ENCODE measurements at regions not wholly inside any gene's neighbourhood (a gene's known extent, or its start where the extent isn't known, plus 50 kb on each side); places are given as distances from the start of the nearest gene placed in this dataset.

DNA sequence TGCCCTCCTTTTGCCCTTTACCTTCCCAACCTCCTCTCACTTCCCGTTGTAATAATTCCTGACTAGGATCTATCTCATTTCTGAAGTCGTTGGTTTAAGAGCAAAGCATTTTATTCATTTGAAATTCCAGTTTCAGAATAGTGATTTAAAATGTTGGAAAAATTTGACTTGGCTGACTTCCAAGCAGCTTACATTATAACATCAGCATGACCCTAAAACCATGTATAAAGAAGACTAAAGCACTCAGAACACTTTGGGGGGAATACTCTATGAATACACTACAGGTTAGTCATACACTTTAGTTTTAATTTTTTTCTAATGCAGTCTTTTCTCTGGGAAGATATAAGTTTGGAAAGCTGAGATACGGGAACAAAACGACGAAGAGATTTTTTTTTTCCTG is 161.1 kb downstream of the BTG1 start:
- H3K27me3 ChIP-seq: no peaks in the 10 kb centered on the region
- H3K36me3 ChIP-seq: no peaks in the 10 kb centered on the region
- intact Hi-C loops (cut with DNase I): loop anchor here in 4 of 10 donors (5.0 to 10.0 kb wide), 4 partner anchors 50 to 160 kb away; partner anchors contain the start of gene BTG1 (in 1 of the 4)
- DNase-seq (no peak), ATAC-seq (no peak)
- peaks cover 0 to 62% (median 32%) of the 10 kb centered on the region in 12 donors for H3K4me1 ChIP-seq
- peak overlapping the region in 2 of 12 donors; percentile 21 to 22 for H3K27ac ChIP-seq
- TF ChIP-seq POLR2A (IDR thresholded peaks at IDR 0.05): no peak
- TF ChIP-seq, protein P1, sequence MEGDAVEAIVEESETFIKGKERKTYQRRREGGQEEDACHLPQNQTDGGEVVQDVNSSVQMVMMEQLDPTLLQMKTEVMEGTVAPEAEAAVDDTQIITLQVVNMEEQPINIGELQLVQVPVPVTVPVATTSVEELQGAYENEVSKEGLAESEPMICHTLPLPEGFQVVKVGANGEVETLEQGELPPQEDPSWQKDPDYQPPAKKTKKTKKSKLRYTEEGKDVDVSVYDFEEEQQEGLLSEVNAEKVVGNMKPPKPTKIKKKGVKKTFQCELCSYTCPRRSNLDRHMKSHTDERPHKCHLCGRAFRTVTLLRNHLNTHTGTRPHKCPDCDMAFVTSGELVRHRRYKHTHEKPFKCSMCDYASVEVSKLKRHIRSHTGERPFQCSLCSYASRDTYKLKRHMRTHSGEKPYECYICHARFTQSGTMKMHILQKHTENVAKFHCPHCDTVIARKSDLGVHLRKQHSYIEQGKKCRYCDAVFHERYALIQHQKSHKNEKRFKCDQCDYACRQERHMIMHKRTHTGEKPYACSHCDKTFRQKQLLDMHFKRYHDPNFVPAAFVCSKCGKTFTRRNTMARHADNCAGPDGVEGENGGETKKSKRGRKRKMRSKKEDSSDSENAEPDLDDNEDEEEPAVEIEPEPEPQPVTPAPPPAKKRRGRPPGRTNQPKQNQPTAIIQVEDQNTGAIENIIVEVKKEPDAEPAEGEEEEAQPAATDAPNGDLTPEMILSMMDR (IDR thresholded peaks at IDR 0.05): no peak
- 60 to 66% (median 61%) methylated on average over 5 of the region's 5 CpGs for WGBS, 4 donors
- H3K4me3 ChIP-seq: no peak overlapping the region
- no peaks in the 10 kb centered on the region for H3K9me3 ChIP-seq

DNA sequence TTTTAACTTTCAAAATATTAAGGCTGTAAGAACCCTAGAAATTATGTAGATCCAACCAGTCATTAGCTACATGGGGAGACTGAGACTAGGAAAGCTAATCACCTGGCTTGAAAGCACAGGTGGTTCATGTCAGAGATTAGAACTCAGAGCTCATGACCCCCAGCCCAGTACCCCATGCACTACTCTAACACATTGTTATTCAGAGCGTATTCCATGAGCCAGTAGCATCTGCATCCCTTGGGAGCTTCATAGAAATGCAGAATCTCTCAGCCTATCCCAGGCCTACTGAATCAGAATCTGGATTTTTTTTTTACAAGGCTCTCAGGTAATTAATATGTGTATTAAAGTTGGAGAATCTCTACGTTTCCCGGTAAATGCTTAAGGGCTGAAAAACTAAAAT is 161.7 kb downstream of the BTG1 start:
- H3K9me3 ChIP-seq: no peaks in the 10 kb centered on the region
- H3K27me3 ChIP-seq: no peaks in the 10 kb centered on the region
- no peak for DNase-seq
- no peak for TF ChIP-seq POLR2A (IDR thresholded peaks at IDR 0.05)
- TF ChIP-seq, protein P1 (IDR thresholded peaks at IDR 0.05): no peak
- intact Hi-C loops (cut with DNase I): loop anchor here in 4 of 10 donors (5.0 to 10.0 kb wide), 4 partner anchors 51 to 161 kb away; partner anchors contain the start of gene BTG1 (in 1 of the 4)
- H3K36me3 ChIP-seq: no peaks in the 10 kb centered on the region
- WGBS, 4 donors: 84 to 88% (median 86%) methylated on average over 3 of the region's 3 CpGs
- peaks cover 0 to 62% (median 32%) of the 10 kb centered on the region in 12 donors for H3K4me1 ChIP-seq
- ATAC-seq: no peak
- no peak overlapping the region for H3K4me3 ChIP-seq
- H3K27ac ChIP-seq: peak overlapping the region in 1 of 12 donors; percentile 22

DNA sequence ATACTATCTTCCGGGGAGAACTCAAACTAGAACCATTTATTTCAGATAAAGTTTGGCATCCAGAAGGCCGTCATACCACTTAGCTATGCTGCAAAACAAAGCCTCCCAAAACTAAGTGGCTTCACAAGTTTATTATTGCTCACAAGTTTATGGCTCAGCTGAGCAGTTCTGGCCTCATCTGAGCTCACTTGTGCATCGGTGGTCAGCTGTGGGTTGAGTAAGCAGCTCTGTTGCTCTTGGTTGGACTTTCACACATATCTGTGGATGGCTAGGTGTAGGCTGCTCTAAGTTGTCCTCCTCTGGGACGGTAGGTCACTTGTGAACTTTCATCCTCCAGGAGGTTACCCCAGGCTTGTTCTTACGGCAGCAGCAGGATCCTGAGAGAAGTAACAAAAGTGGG is 162.7 kb downstream of the BTG1 start:
- WGBS, 4 donors: 69 to 74% (median 70%) methylated on average over 5 of the region's 5 CpGs
- ATAC-seq (peak in 2 of 4 donors; percentile 28 to 35), DNase-seq (no peak)
- H3K4me1 ChIP-seq: peaks cover 0 to 61% (median 32%) of the 10 kb centered on the region in 12 donors
- peak overlapping the region in 3 of 12 donors; percentile 8 to 21 (median 20) for H3K27ac ChIP-seq
- H3K36me3 ChIP-seq: no peaks in the 10 kb centered on the region
- H3K27me3 ChIP-seq: no peaks in the 10 kb centered on the region
- TF ChIP-seq POLR2A (IDR thresholded peaks at IDR 0.05): no peak
- TF ChIP-seq, protein P1 (IDR thresholded peaks at IDR 0.05): no peak
- no peaks in the 10 kb centered on the region for H3K9me3 ChIP-seq
- intact Hi-C loops (cut with DNase I): loop anchor here in 4 of 10 donors (5.0 to 10.0 kb wide), 4 partner anchors 52 to 162 kb away; partner anchors contain the start of gene BTG1 (in 1 of the 4)
- no peak overlapping the region for H3K4me3 ChIP-seq

DNA sequence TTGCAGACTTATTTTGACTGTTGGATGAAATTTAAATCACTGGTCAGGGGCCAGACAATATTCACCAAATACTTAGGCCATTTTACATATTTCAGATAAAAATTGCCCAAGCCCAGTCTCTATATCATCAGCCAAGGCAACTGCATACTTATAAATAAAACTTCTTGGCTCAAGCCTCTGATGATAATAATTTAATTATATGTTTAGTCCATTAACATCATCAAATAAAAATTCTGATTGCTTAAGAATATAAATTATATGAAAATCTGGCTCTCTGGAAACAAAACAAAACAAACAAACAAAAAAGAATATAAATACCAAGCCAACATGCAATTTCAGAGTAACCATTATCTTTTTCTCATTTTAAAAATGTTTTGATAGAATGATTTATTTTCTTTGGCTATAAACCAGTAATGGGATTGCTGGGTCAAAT is 165.2 kb downstream of the BTG1 start:
- intact Hi-C loops (cut with DNase I): loop anchor here in 4 of 10 donors (5.0 to 10.0 kb wide), 4 partner anchors 54 to 164 kb away; partner anchors contain the start of gene BTG1 (in 1 of the 4)
- Histone ChIP-seq H3K36me3 (no peaks in the 10 kb centered on the region), H3K4me1 (peaks cover 0 to 46% (median 28%) of the 10 kb centered on the region in 12 donors), H3K4me3 (no peak overlapping the region), H3K27ac (peak overlapping the region in 1 of 12 donors; percentile 10), H3K27me3 (no peaks in the 10 kb centered on the region), H3K9me3 (no peaks in the 10 kb centered on the region)
- TF ChIP-seq, protein P1 (IDR thresholded peaks at IDR 0.05): no peak
- TF ChIP-seq POLR2A (IDR thresholded peaks at IDR 0.05): no peak
- DNase-seq: no peak
- ATAC-seq: no peak

All from heart left ventricle (tissue), 16 donors.